HEK293 (cell line): ENCODE measurements at regions not wholly inside any gene's neighbourhood (a gene's known extent, or its start where the extent isn't known, plus 50 kb on each side); places are given as distances from the start of the nearest gene placed in this dataset.

Experiments used
- HOXC10 ChIP-seq: sonication (generic); formaldehyde crosslinking; IDR thresholded peaks from 2 replicates; pipeline ENCODE4 v1.8.1; 2023; ENCODE audit warnings: mild to moderate bottlenecking, missing genetic modification reagents
- IKZF3 ChIP-seq: fragments of 450-650 bp; IDR thresholded peaks from 2 replicates; pipeline ENCODE4 v1.5.0; 2018; ENCODE audit warnings: missing biosample characterization, mild to moderate bottlenecking, missing genetic modification characterization, moderate library complexity
- PRDM1 ChIP-seq: fragments of 450-650 bp; formaldehyde crosslinking; IDR thresholded peaks from 2 replicates; pipeline ENCODE4; 2016; ENCODE audit warnings: missing biosample characterization, missing genetic modification characterization
- SP3 ChIP-seq: fragments of 450-650 bp; formaldehyde crosslinking; IDR thresholded peaks from 2 replicates; pipeline ENCODE4 v1.5.1; 2016; ENCODE audit warnings: missing biosample characterization, missing genetic modification characterization
- ZBTB11 ChIP-seq: fragments of 450-650 bp; formaldehyde crosslinking; conservative IDR thresholded peaks from 2 replicates; pipeline ENCODE4 v1.5.1; 2016; ENCODE audit warnings: low read depth, missing biosample characterization, missing genetic modification characterization
- ZBTB48 ChIP-seq: fragments of 450-650 bp; formaldehyde crosslinking; IDR thresholded peaks from 2 replicates; pipeline ENCODE4 v1.5.1; 2016; ENCODE audit warnings: missing biosample characterization, missing genetic modification characterization
- ZBTB7A ChIP-seq: fragments of 450-650 bp; formaldehyde crosslinking; IDR thresholded peaks from 2 replicates; pipeline ENCODE4 v1.5.1; 2016; ENCODE audit warnings: low read depth, missing biosample characterization, missing genetic modification characterization
- ZIC2 ChIP-seq: fragments of 450-650 bp; formaldehyde crosslinking; IDR thresholded peaks from 2 replicates; pipeline ENCODE4 v1.5.1; 2016; ENCODE audit warnings: missing biosample characterization, missing genetic modification characterization
- ZNF10 ChIP-seq: fragments of 450-650 bp; formaldehyde crosslinking; IDR thresholded peaks from 2 replicates; pipeline ENCODE4 v1.5.1; 2017; ENCODE audit warnings: missing biosample characterization, missing genetic modification characterization
- ZNF140 ChIP-seq: fragments of 450-650 bp; formaldehyde crosslinking; IDR thresholded peaks from 2 replicates; pipeline ENCODE4 v1.5.1; 2016; ENCODE audit warnings: missing biosample characterization, missing genetic modification characterization
- ZNF148 ChIP-seq: fragments of 450-650 bp; formaldehyde crosslinking; IDR thresholded peaks from 2 replicates; pipeline ENCODE4 v1.5.0; 2017; ENCODE audit warnings: missing biosample characterization, missing genetic modification characterization, borderline replicate concordance
- ZNF155 ChIP-seq: fragments of 450-650 bp; formaldehyde crosslinking; IDR thresholded peaks from 2 replicates; pipeline ENCODE4 v1.5.1; 2016; ENCODE audit warnings: missing biosample characterization, missing genetic modification characterization
- ZNF174 ChIP-seq: fragments of 450-650 bp; formaldehyde crosslinking; IDR thresholded peaks from 2 replicates; pipeline ENCODE4 v1.5.0; 2017; ENCODE audit warnings: missing biosample characterization, mild to moderate bottlenecking, missing genetic modification characterization
- ZNF2 ChIP-seq: fragments of 450-650 bp; formaldehyde crosslinking; IDR thresholded peaks from 2 replicates; pipeline ENCODE4 v1.5.1; 2016; ENCODE audit warnings: missing biosample characterization, missing genetic modification characterization
- ZNF211 ChIP-seq: fragments of 450-650 bp; formaldehyde crosslinking; IDR thresholded peaks from 2 replicates; pipeline ENCODE4 v1.5.1; 2016; ENCODE audit warnings: low read depth, missing biosample characterization, missing genetic modification characterization
- ZNF223 ChIP-seq: fragments of 450-650 bp; formaldehyde crosslinking; IDR thresholded peaks from 2 replicates; pipeline ENCODE4 v1.5.1; 2016; ENCODE audit warnings: missing biosample characterization, missing genetic modification characterization
- ZNF48 ChIP-seq: fragments of 450-650 bp; formaldehyde crosslinking; IDR thresholded peaks from 2 replicates; pipeline ENCODE4 v1.5.1; 2016; ENCODE audit warnings: missing biosample characterization, missing genetic modification characterization
- ZNF521 ChIP-seq: fragments of 450-650 bp; formaldehyde crosslinking; IDR thresholded peaks from 2 replicates; pipeline ENCODE4 v1.5.1; 2017; ENCODE audit warnings: missing biosample characterization, mild to moderate bottlenecking, missing genetic modification characterization
- ZNF530 ChIP-seq: fragments of 450-650 bp; formaldehyde crosslinking; IDR thresholded peaks from 2 replicates; pipeline ENCODE4 v1.5.1; 2016; ENCODE audit warnings: low read depth, missing biosample characterization, missing genetic modification characterization
- ZNF544 ChIP-seq: fragments of 450-650 bp; formaldehyde crosslinking; IDR thresholded peaks from 2 replicates; pipeline ENCODE4 v1.5.0; 2017; ENCODE audit warnings: missing biosample characterization, missing genetic modification characterization
- ZNF610 ChIP-seq: fragments of 450-650 bp; formaldehyde crosslinking; IDR thresholded peaks from 2 replicates; pipeline ENCODE4 v1.5.1; 2016; ENCODE audit warnings: missing biosample characterization, missing genetic modification characterization, borderline replicate concordance
- ZNF792 ChIP-seq: fragments of 450-650 bp; formaldehyde crosslinking; IDR thresholded peaks from 2 replicates; pipeline ENCODE4 v1.5.1; 2016; ENCODE audit warnings: missing biosample characterization, missing genetic modification characterization
- TF ChIP-seq, protein P1 (sequence below): fragments of 450-650 bp; formaldehyde crosslinking; IDR thresholded peaks from 2 replicates; pipeline ENCODE4 v1.5.1; 2016; ENCODE audit warnings: missing biosample characterization, missing genetic modification characterization
- TF ChIP-seq, protein P2 (sequence below): fragments of 450-650 bp; formaldehyde crosslinking; IDR thresholded peaks from 2 replicates; pipeline ENCODE4 v1.5.1; 2017; ENCODE audit warnings: missing biosample characterization, mild to moderate bottlenecking, missing genetic modification characterization, moderate library complexity
- TF ChIP-seq, protein P3 (sequence below): fragments of 450-650 bp; formaldehyde crosslinking; IDR thresholded peaks from 2 replicates; pipeline ENCODE4 v1.5.1; 2016; ENCODE audit warnings: missing biosample characterization, missing genetic modification characterization
- TF ChIP-seq, protein P4 (sequence below): fragments of 450-650 bp; formaldehyde crosslinking; IDR thresholded peaks from 2 replicates; pipeline ENCODE4 v1.5.1; 2017; ENCODE audit warnings: missing biosample characterization, missing genetic modification characterization
- TF ChIP-seq, protein P5 (sequence below): fragments of 450-650 bp; formaldehyde crosslinking; IDR thresholded peaks from 2 replicates; pipeline ENCODE4 v1.5.1; 2016; ENCODE audit warnings: missing biosample characterization, missing genetic modification characterization

GRCh38 chr21:43311301-43311817 lies 115.6 kb downstream of the SIK1 start (continued):
- no peak for TF ChIP-seq ZNF2
- no peak for TF ChIP-seq ZNF48 (tag by site-specific recombination)
- no peak for TF ChIP-seq SP3 (tag by site-specific recombination)
- TF ChIP-seq, protein P1, sequence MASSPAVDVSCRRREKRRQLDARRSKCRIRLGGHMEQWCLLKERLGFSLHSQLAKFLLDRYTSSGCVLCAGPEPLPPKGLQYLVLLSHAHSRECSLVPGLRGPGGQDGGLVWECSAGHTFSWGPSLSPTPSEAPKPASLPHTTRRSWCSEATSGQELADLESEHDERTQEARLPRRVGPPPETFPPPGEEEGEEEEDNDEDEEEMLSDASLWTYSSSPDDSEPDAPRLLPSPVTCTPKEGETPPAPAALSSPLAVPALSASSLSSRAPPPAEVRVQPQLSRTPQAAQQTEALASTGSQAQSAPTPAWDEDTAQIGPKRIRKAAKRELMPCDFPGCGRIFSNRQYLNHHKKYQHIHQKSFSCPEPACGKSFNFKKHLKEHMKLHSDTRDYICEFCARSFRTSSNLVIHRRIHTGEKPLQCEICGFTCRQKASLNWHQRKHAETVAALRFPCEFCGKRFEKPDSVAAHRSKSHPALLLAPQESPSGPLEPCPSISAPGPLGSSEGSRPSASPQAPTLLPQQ = peak; percentile 80
- TF ChIP-seq ZNF174 (tag by site-specific recombination) = no peak
- TF ChIP-seq ZBTB7A (tag by site-specific recombination) = no peak
- no peak for TF ChIP-seq ZNF155 (tag by site-specific recombination)
- TF ChIP-seq PRDM1 = no peak
- no peak for TF ChIP-seq ZNF792
- TF ChIP-seq ZNF610 (tag by site-specific recombination) = no peak
- no peak for TF ChIP-seq ZNF544 (tag by site-specific recombination)
- no peak for TF ChIP-seq ZNF223 (tag by site-specific recombination)
- TF ChIP-seq ZNF10 = no peak
- no peak for TF ChIP-seq IKZF3
- no peak for TF ChIP-seq HOXC10 (CRISPR knock-in tag)
- peak; percentile 89 for TF ChIP-seq ZIC2 (tag by site-specific recombination)
- TF ChIP-seq, protein P2, sequence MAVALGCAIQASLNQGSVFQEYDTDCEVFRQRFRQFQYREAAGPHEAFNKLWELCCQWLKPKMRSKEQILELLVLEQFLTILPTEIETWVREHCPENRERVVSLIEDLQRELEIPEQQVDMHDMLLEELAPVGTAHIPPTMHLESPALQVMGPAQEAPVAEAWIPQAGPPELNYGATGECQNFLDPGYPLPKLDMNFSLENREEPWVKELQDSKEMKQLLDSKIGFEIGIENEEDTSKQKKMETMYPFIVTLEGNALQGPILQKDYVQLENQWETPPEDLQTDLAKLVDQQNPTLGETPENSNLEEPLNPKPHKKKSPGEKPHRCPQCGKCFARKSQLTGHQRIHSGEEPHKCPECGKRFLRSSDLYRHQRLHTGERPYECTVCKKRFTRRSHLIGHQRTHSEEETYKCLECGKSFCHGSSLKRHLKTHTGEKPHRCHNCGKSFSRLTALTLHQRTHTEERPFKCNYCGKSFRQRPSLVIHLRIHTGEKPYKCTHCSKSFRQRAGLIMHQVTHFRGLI (tag by site-specific recombination) = no peak
- TF ChIP-seq ZNF148 = no peak
- TF ChIP-seq, protein P3, sequence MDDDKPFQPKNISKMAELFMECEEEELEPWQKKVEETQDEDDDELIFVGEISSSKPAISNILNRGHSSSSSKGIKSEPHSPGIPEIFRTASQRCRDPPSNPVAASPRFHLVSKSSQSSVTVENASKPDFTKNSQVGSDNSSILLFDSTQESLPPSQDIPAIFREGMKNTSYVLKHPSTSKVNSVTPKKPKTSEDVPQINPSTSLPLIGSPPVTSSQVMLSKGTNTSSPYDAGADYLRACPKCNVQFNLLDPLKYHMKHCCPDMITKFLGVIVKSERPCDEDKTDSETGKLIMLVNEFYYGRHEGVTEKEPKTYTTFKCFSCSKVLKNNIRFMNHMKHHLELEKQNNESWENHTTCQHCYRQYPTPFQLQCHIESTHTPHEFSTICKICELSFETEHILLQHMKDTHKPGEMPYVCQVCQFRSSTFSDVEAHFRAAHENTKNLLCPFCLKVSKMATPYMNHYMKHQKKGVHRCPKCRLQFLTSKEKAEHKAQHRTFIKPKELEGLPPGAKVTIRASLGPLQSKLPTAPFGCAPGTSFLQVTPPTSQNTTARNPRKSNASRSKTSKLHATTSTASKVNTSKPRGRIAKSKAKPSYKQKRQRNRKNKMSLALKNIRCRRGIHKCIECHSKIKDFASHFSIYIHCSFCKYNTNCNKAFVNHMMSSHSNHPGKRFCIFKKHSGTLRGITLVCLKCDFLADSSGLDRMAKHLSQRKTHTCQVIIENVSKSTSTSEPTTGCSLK (tag by site-specific recombination) = no peak
- no peak for TF ChIP-seq ZNF211
- TF ChIP-seq, protein P4, sequence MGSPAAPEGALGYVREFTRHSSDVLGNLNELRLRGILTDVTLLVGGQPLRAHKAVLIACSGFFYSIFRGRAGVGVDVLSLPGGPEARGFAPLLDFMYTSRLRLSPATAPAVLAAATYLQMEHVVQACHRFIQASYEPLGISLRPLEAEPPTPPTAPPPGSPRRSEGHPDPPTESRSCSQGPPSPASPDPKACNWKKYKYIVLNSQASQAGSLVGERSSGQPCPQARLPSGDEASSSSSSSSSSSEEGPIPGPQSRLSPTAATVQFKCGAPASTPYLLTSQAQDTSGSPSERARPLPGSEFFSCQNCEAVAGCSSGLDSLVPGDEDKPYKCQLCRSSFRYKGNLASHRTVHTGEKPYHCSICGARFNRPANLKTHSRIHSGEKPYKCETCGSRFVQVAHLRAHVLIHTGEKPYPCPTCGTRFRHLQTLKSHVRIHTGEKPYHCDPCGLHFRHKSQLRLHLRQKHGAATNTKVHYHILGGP (tag by site-specific recombination) = no peak
- no peak for TF ChIP-seq ZNF140 (tag by site-specific recombination)
- no peak for TF ChIP-seq ZNF521
- TF ChIP-seq, protein P5, sequence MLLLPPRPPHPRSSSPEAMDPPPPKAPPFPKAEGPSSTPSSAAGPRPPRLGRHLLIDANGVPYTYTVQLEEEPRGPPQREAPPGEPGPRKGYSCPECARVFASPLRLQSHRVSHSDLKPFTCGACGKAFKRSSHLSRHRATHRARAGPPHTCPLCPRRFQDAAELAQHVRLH (tag by site-specific recombination) = no peak
- TF ChIP-seq ZNF530 = no peak
- TF ChIP-seq ZBTB11 = no peak
- no peak for TF ChIP-seq ZBTB48 (tag by site-specific recombination)
